ENCODE measurements at regions not wholly inside any gene's neighbourhood (a gene's known extent, or its start where the extent isn't known, plus 50 kb on each side); places are given as distances from the start of the nearest gene placed in this dataset.

DNA sequence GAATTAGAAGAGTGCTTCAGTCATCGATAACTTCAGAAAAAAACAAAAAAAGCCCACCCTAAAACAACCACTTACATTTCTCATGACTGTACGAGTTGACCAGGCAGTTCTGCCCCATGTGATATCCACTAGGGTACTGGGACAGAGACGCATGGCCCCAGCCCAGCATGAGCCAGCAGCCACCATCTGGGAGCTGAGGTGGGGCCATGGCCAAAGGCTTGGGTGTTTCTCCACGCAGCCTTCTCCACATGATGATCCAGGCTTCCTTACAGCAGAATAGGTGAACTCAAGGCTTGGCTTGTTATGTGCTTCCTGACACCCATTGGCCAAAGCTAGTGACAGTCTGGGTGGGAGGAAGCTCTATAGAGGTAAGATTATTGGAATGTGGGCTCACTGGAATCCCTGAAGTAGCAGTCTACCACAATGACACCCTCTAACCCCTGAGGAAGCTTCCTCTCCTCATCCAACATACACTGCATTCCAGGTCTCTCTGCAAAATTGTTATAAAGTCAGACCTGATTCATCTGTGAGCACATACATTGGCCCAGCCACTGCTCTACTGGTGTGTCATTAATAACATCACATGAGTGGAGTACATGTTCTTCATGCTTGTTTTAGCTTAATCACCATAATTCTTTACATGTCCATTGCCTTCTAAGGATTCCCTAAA lies 66.3 kb upstream of the NTPCR start:
- no peak overlapping the region for H3K27ac ChIP-seq (ENCODE audit: low read depth, low read length)
- no peak overlapping the region for H3K4me2 ChIP-seq (ENCODE audit: low read depth, low read length, poor library complexity, severe bottlenecking)
- no peak overlapping the region for H3K9ac ChIP-seq (ENCODE audit: low read length)
- no peaks in the 10 kb centered on the region for H3K9me3 ChIP-seq (ENCODE audit: insufficient read depth, low read length)
- no peaks in the 10 kb centered on the region for H3K79me2 ChIP-seq (ENCODE audit: insufficient read depth, low read length)
- no peak for TF ChIP-seq EZH2phosphoT487 (conservative IDR thresholded peaks at IDR 0.05; ENCODE audit: low read length)
- TF ChIP-seq, protein P1, sequence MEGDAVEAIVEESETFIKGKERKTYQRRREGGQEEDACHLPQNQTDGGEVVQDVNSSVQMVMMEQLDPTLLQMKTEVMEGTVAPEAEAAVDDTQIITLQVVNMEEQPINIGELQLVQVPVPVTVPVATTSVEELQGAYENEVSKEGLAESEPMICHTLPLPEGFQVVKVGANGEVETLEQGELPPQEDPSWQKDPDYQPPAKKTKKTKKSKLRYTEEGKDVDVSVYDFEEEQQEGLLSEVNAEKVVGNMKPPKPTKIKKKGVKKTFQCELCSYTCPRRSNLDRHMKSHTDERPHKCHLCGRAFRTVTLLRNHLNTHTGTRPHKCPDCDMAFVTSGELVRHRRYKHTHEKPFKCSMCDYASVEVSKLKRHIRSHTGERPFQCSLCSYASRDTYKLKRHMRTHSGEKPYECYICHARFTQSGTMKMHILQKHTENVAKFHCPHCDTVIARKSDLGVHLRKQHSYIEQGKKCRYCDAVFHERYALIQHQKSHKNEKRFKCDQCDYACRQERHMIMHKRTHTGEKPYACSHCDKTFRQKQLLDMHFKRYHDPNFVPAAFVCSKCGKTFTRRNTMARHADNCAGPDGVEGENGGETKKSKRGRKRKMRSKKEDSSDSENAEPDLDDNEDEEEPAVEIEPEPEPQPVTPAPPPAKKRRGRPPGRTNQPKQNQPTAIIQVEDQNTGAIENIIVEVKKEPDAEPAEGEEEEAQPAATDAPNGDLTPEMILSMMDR (IDR thresholded peaks at IDR 0.05; ENCODE audit: insufficient read depth, low read length, poor library complexity, severe bottlenecking) = no peak
- no peak overlapping the region for H2AFZ ChIP-seq (ENCODE audit: low read depth, low read length, severe bottlenecking)
- no peak overlapping the region for H3K4me3 ChIP-seq (ENCODE audit: insufficient read depth, low read length, poor library complexity, severe bottlenecking)
- no peaks in the 10 kb centered on the region for H3K27me3 ChIP-seq (ENCODE audit: low read length)
- H4K20me1 ChIP-seq (ENCODE audit: low read depth, low read length) = no peaks in the 10 kb centered on the region
- no peaks in the 10 kb centered on the region for H3K9me2 ChIP-seq (replicated peaks; ENCODE audit: insufficient read depth, low read length)
- no peaks in the 10 kb centered on the region for H3K36me3 ChIP-seq (ENCODE audit: low read length)
- no peaks in the 10 kb centered on the region for H3F3A ChIP-seq (ENCODE audit: insufficient read depth)

DNA sequence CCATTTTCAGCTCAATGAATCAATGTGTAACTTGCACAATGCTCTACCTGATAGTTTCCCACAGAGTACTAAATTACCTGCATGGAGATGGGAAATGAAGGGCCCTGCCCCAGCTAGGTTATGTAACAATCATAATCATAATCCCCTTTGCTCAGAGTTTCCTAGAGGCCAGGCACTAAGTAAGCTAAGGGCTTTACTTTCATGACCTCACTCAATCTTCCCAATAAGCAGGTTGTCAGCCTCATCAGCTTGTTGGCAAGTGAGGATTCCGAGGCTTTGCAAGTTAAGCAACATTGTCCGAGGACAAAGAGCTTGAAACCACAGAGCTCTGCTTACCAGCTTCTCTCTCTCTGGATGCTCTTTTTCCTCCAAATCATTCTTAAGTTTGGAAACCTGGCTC lies 64.1 kb upstream of the NTPCR start:
- Histone ChIP-seq H3K4me3 (ENCODE audit: insufficient read depth, low read length, poor library complexity, severe bottlenecking) (no peak overlapping the region), H3K9me2 (replicated peaks; ENCODE audit: insufficient read depth, low read length) (no peaks in the 10 kb centered on the region), H3K9ac (ENCODE audit: low read length) (no peak overlapping the region), H3K27ac (ENCODE audit: low read depth, low read length) (no peak overlapping the region), H3K27me3 (ENCODE audit: low read length) (no peaks in the 10 kb centered on the region), H3K79me2 (ENCODE audit: insufficient read depth, low read length) (no peaks in the 10 kb centered on the region), H3K36me3 (ENCODE audit: low read length) (no peaks in the 10 kb centered on the region), H3K4me2 (ENCODE audit: low read depth, low read length, poor library complexity, severe bottlenecking) (no peak overlapping the region), H4K20me1 (ENCODE audit: low read depth, low read length) (no peaks in the 10 kb centered on the region), H3F3A (ENCODE audit: insufficient read depth) (no peaks in the 10 kb centered on the region), H2AFZ (ENCODE audit: low read depth, low read length, severe bottlenecking) (no peak overlapping the region), H3K9me3 (ENCODE audit: insufficient read depth, low read length) (no peaks in the 10 kb centered on the region)
- TF ChIP-seq, protein P1 (IDR thresholded peaks at IDR 0.05; ENCODE audit: insufficient read depth, low read length, poor library complexity, severe bottlenecking) = no peak
- no peak for TF ChIP-seq EZH2phosphoT487 (conservative IDR thresholded peaks at IDR 0.05; ENCODE audit: low read length)

DNA sequence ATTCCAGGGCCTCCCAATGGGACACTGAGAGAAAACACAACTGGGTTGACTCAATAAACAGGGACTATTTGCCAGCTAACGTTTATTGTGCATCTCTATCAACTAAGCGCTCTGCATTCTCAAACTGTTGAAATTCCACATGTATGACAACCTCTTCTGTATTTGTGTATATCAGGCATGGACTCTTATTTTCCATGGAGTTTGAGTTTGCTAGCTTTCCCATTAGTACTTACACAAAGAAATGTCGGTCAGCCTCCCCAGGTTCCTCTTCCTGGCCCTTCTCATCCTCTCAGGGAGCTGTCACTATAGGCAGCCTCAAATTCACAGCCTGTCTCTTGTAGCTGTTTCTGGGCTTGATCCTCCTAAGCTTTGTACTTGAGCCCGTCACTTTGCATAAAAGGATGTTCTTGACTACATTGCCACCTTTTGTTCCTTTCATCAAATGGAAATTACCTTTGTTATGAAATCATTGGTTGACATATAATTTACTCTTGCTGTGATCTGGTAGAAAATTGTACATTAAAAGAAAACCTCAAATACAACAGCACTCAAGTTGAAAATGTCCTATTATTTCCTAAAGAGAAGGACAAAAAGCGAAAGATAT lies 60.0 kb upstream of the NTPCR start:
- no peak overlapping the region for H3K4me3 ChIP-seq (ENCODE audit: insufficient read depth, low read length, poor library complexity, severe bottlenecking)
- H3K79me2 ChIP-seq (ENCODE audit: insufficient read depth, low read length) = no peaks in the 10 kb centered on the region
- no peak overlapping the region for H3K4me2 ChIP-seq (ENCODE audit: low read depth, low read length, poor library complexity, severe bottlenecking)
- no peaks in the 10 kb centered on the region for H3K27me3 ChIP-seq (ENCODE audit: low read length)
- TF ChIP-seq, protein P1 (IDR thresholded peaks at IDR 0.05; ENCODE audit: insufficient read depth, low read length, poor library complexity, severe bottlenecking) = no peak
- no peak for TF ChIP-seq EZH2phosphoT487 (conservative IDR thresholded peaks at IDR 0.05; ENCODE audit: low read length)
- H3K27ac ChIP-seq (ENCODE audit: low read depth, low read length) = no peak overlapping the region
- H3K9me3 ChIP-seq (ENCODE audit: insufficient read depth, low read length) = no peaks in the 10 kb centered on the region
- no peaks in the 10 kb centered on the region for H3F3A ChIP-seq (ENCODE audit: insufficient read depth)
- H3K9ac ChIP-seq (ENCODE audit: low read length) = no peak overlapping the region
- no peaks in the 10 kb centered on the region for H4K20me1 ChIP-seq (ENCODE audit: low read depth, low read length)
- no peaks in the 10 kb centered on the region for H3K9me2 ChIP-seq (replicated peaks; ENCODE audit: insufficient read depth, low read length)
- no peak overlapping the region for H2AFZ ChIP-seq (ENCODE audit: low read depth, low read length, severe bottlenecking)
- no peaks in the 10 kb centered on the region for H3K36me3 ChIP-seq (ENCODE audit: low read length)
